ENCODE measurements at regions not wholly inside any gene's neighbourhood (a gene's known extent, or its start where the extent isn't known, plus 50 kb on each side); places are given as distances from the start of the nearest gene placed in this dataset.

DNA sequence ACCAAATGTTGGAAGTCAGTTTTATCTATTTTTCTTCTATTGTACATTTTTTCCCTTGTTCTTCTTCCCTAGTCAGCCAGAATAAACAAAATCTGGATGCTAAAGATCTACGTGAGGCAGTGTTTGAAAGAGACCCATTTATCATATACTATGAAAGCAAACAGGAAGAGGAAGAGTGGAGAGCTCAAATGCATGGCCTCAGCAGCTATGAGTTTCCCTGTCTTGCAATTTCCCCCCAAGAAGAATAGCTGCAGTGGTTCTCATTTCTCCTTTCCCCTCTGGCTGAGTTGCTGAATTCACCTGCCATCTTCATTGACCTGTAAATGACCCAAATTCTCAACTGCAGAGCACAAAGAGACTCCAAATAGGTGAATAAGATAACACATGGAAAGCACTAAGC, 347.1 kb upstream of the NRP1 start:
- TF ChIP-seq, protein P1, sequence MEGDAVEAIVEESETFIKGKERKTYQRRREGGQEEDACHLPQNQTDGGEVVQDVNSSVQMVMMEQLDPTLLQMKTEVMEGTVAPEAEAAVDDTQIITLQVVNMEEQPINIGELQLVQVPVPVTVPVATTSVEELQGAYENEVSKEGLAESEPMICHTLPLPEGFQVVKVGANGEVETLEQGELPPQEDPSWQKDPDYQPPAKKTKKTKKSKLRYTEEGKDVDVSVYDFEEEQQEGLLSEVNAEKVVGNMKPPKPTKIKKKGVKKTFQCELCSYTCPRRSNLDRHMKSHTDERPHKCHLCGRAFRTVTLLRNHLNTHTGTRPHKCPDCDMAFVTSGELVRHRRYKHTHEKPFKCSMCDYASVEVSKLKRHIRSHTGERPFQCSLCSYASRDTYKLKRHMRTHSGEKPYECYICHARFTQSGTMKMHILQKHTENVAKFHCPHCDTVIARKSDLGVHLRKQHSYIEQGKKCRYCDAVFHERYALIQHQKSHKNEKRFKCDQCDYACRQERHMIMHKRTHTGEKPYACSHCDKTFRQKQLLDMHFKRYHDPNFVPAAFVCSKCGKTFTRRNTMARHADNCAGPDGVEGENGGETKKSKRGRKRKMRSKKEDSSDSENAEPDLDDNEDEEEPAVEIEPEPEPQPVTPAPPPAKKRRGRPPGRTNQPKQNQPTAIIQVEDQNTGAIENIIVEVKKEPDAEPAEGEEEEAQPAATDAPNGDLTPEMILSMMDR (IDR thresholded peaks at IDR 0.05; ENCODE audit: low read length) = no peak
- TF ChIP-seq EZH2 (IDR thresholded peaks at IDR 0.05; ENCODE audit: borderline replicate concordance, low read length) = no peak

Data from OCI-LY1 (cell line).